Tibial artery (tissue), 4 donors: ENCODE measurements at regions not wholly inside any gene's neighbourhood (a gene's known extent, or its start where the extent isn't known, plus 50 kb on each side); places are given as distances from the start of the nearest gene placed in this dataset.

Experiments
- DNase-seq, 2 donors: peaks; one replicate each; pipeline ENCODE4 v3.0.0-alpha.2; 2019
- H3K27ac ChIP-seq, 2 donors: fragments of 200-600 bp; sonication (generic) in 1 of 2; 1 replicate in 1 of 2; 2 replicates in 1 of 2; pipeline ENCODE4 v1.5.1; 2018 to 2019; ENCODE audit warnings: mild to moderate bottlenecking in 1 of 2
- H3K27me3 ChIP-seq, 2 donors: fragments of 200-600 bp; sonication (generic) in 1 of 2; one replicate each; pipeline versions ENCODE4 v1.5.1 to v1.6.0; 2016 to 2019
- H3K36me3 ChIP-seq, 3 donors: fragments of 200-600 bp; sonication (generic) in 2 of 3; one replicate each; pipeline ENCODE4 v1.5.1; 2016 to 2019; ENCODE audit warnings: mild to moderate bottlenecking in 2 of 3
- H3K4me1 ChIP-seq, 4 donors: fragments of 200-600 bp; sonication (generic) in 2 of 4; 1 replicate in 3 of 4; 2 replicates in 1 of 4; pipeline ENCODE4 v1.5.1; 2016 to 2019
- H3K4me3 ChIP-seq, 2 donors: fragments of 200-600 bp; sonication (generic) in 1 of 2; 1 replicate in 1 of 2; 2 replicates in 1 of 2; pipeline ENCODE4 v1.5.1; 2018 to 2019; ENCODE audit warnings: mild to moderate bottlenecking in 2 of 2
- H3K9me3 ChIP-seq, 3 donors: fragments of 200-600 bp; sonication (generic) in 1 of 3; one replicate each; pipeline ENCODE4 v1.5.1; 2016 to 2019
- CTCF ChIP-seq, 2 experiments: fragments of 200-600 bp in 1 of 2; fragments of 450-650 bp in 1 of 2; IDR thresholded peaks; one replicate each; pipeline ENCODE4 v1.5.1; 2017 to 2019; ENCODE audit warnings: antibody characterized with exemption in 2 of 2, mild to moderate bottlenecking in 1 of 2, moderate library complexity in 1 of 2
- intact Hi-C: fragments of 100-400 bp; cut with DNase I; formaldehyde crosslinking; loops from one replicate; pipeline ENCODE4 v1.15.0; 2023; ENCODE audit warnings: low total_unique reads

GRCh38 chr3:86794361-86795065 lies 196.4 kb downstream of the VGLL3 start:
- Histone ChIP-seq H3K27me3 (no peaks in the 10 kb centered on the region), H3K9me3 (no peaks in the 10 kb centered on the region), H3K27ac (peak overlapping the region; percentile 79 to 85), H3K4me1 (peaks cover 0 to 23% (median 7%) of the 10 kb centered on the region in 4 donors), H3K4me3 (peak overlapping the region; percentile 28 to 34), H3K36me3 (no peaks in the 10 kb centered on the region)
- TF ChIP-seq CTCF (IDR thresholded peaks at IDR 0.05): no peak
- intact Hi-C loops: no loop called here
- no peak for DNase-seq

- peak overlapping the region; percentile 79 to 85 for H3K27ac ChIP-seq
- intact Hi-C loops: no loop called here
- no peaks in the 10 kb centered on the region for H3K36me3 ChIP-seq
- H3K4me1 ChIP-seq: peaks cover 0 to 23% (median 7%) of the 10 kb centered on the region in 4 donors
- TF ChIP-seq CTCF (IDR thresholded peaks at IDR 0.05): no peak
- DNase-seq: no peak
- no peaks in the 10 kb centered on the region for H3K27me3 ChIP-seq
- H3K9me3 ChIP-seq: no peaks in the 10 kb centered on the region
- H3K4me3 ChIP-seq: peak overlapping the region in 1 of 2 donors; percentile 28
Measured at GRCh38 chr3:86793786-86794185, 197.2 kb downstream of the VGLL3 start.

- Histone ChIP-seq H3K9me3 (no peaks in the 10 kb centered on the region), H3K27ac (no peak overlapping the region), H3K4me1 (peaks cover 0 to 23% (median 7%) of the 10 kb centered on the region in 4 donors), H3K4me3 (no peak overlapping the region), H3K27me3 (no peaks in the 10 kb centered on the region), H3K36me3 (no peaks in the 10 kb centered on the region)
- TF ChIP-seq CTCF (IDR thresholded peaks at IDR 0.05): no peak
- intact Hi-C loops: no loop called here
- no peak for DNase-seq
Measured at GRCh38 chr3:86792316-86792715, 198.6 kb downstream of the VGLL3 start.

GRCh38 chr3:86790884-86791549 lies 199.9 kb downstream of the VGLL3 start:
- H3K27me3 ChIP-seq: no peaks in the 10 kb centered on the region
- TF ChIP-seq CTCF (IDR thresholded peaks at IDR 0.05): no peak
- no peaks in the 10 kb centered on the region for H3K36me3 ChIP-seq
- H3K9me3 ChIP-seq: no peaks in the 10 kb centered on the region
- intact Hi-C loops: no loop called here
- peaks cover 0 to 28% (median 7%) of the 10 kb centered on the region in 4 donors for H3K4me1 ChIP-seq
- DNase-seq: no peak
- H3K4me3 ChIP-seq: no peak overlapping the region
- no peak overlapping the region for H3K27ac ChIP-seq

- H3K36me3 ChIP-seq: no peaks in the 10 kb centered on the region
- peaks cover 0 to 10% (median under 1%) of the 10 kb centered on the region in 4 donors for H3K4me1 ChIP-seq
- H3K4me3 ChIP-seq: no peak overlapping the region
- no peak for TF ChIP-seq CTCF (IDR thresholded peaks at IDR 0.05)
- H3K9me3 ChIP-seq: no peaks in the 10 kb centered on the region
- no peak overlapping the region for H3K27ac ChIP-seq
- intact Hi-C loops: no loop called here
- DNase-seq: no peak
- H3K27me3 ChIP-seq: no peaks in the 10 kb centered on the region
Measured at GRCh38 chr3:86788371-86788770, 202.6 kb downstream of the VGLL3 start.
